Lung (tissue), 11 donors: ENCODE measurements at regions not wholly inside any gene's neighbourhood (a gene's known extent, or its start where the extent isn't known, plus 50 kb on each side); places are given as distances from the start of the nearest gene placed in this dataset.

ENCODE experiments used
- ATAC-seq: fragments of 200-7000 bp; cut with Tn5 transposase; one replicate; pipeline ENCODE4 v1.9.1; 2020; ENCODE audit warnings: moderate number of reproducible peaks; ENCODE audit not compliant: insufficient read depth, low FRiP score
- DNase-seq, 3 donors: peaks; one replicate each; pipeline ENCODE4 v3.0.0-alpha.2; 2013 to 2017
- H3K27ac ChIP-seq, 2 donors: one replicate each; pipeline ENCODE4 v1.5.1; 2013; ENCODE audit warnings: mild to moderate bottlenecking in 2 of 2, moderate library complexity in 2 of 2, control low read depth in 1 of 2, inconsistent platforms in 1 of 2, low read depth in 1 of 2, low read length in 1 of 2
- H3K27me3 ChIP-seq, 3 donors: one replicate each; pipeline ENCODE4 v1.5.1; 2013; ENCODE audit warnings: low read length in 2 of 3; ENCODE audit not compliant: control insufficient read depth in 3 of 3, insufficient read depth in 3 of 3
- H3K36me3 ChIP-seq, 4 donors: one replicate each; pipeline ENCODE4 v1.5.1; 2013; ENCODE audit warnings: low read length in 4 of 4, mild to moderate bottlenecking in 1 of 4, moderate library complexity in 1 of 4; ENCODE audit not compliant: control insufficient read depth in 4 of 4, insufficient read depth in 4 of 4
- H3K4me1 ChIP-seq, 5 donors: one replicate each; pipeline ENCODE4 v1.5.1; 2013; ENCODE audit warnings: low read length in 5 of 5, mild to moderate bottlenecking in 2 of 5, moderate library complexity in 1 of 5; ENCODE audit not compliant: control insufficient read depth in 5 of 5, insufficient read depth in 5 of 5
- H3K4me3 ChIP-seq: one replicate; pipeline ENCODE4 v1.5.1; 2013; ENCODE audit warnings: mild to moderate bottlenecking, control low read depth, moderate library complexity
- H3K9ac ChIP-seq, 2 donors: one replicate each; pipeline ENCODE4 v1.5.1; 2013; ENCODE audit warnings: low read length in 2 of 2, control low read depth in 1 of 2; ENCODE audit not compliant: insufficient read depth in 1 of 2
- H3K9me3 ChIP-seq, 4 donors: one replicate each; pipeline ENCODE4 v1.5.1; 2013; ENCODE audit warnings: low read length in 3 of 4, mild to moderate bottlenecking in 1 of 4, moderate library complexity in 1 of 4; ENCODE audit not compliant: control insufficient read depth in 4 of 4, insufficient read depth in 3 of 4
- CTCF ChIP-seq: IDR thresholded peaks from 2 replicates; pipeline ENCODE4 v1.5.1; 2012; ENCODE audit warnings: mild to moderate bottlenecking; ENCODE audit errors: control extremely low read depth, extremely low read depth
- WGBS, 2 donors: extraction: QIAGEN DNeasy Blood & Tissue Kit; methylation state at CpG; one replicate each; pipeline ENCODE4 v1.1.7; 2013; 5-methylcytosine and 5-hydroxymethylcytosine counted together
- donor health status: control.
- donor health status: control.
- donor health status: Bipolar disorder and iron deficiency.
- donor health status: healthy.
- donor health status: DM: yes; HTN: yes; CAD: no.

GRCh38 chr2:58900246-58901027 lies 659.3 kb upstream of the FANCL start:
- H3K36me3 ChIP-seq = no peaks in the 10 kb centered on the region
- 16 to 24% methylated on average over 10 of the region's 10 CpGs for WGBS, 2 donors
- H3K4me3 ChIP-seq = no peak overlapping the region
- H3K9ac ChIP-seq = no peak overlapping the region
- H3K4me1 ChIP-seq = no peaks in the 10 kb centered on the region
- ATAC-seq (no peak), DNase-seq (peak in 1 of 3 donors; percentile 17)
- H3K9me3 ChIP-seq = peaks cover 0 to 5% (median 0%) of the 10 kb centered on the region in 4 donors
- H3K27ac ChIP-seq = no peak overlapping the region
- H3K27me3 ChIP-seq = no peaks in the 10 kb centered on the region
- no peak for TF ChIP-seq CTCF

GRCh38 chr2:58899692-58900091 lies 658.6 kb upstream of the FANCL start:
- Histone ChIP-seq H3K27me3 (no peaks in the 10 kb centered on the region), H3K36me3 (no peaks in the 10 kb centered on the region), H3K4me1 (no peaks in the 10 kb centered on the region), H3K9me3 (peaks cover 0 to 5% (median 0%) of the 10 kb centered on the region in 4 donors), H3K27ac (no peak overlapping the region), H3K9ac (no peak overlapping the region), H3K4me3 (no peak overlapping the region)
- no peak for TF ChIP-seq CTCF
- 59 to 62% methylated on average over 6 of the region's 6 CpGs for WGBS, 2 donors
- DNase-seq (no peak), ATAC-seq (no peak)

- H3K9me3 ChIP-seq = peaks cover 0 to 5% (median 0%) of the 10 kb centered on the region in 4 donors
- no peak overlapping the region for H3K4me3 ChIP-seq
- DNase-seq (peak in 1 of 3 donors; percentile 14), ATAC-seq (no peak)
- H3K9ac ChIP-seq = no peak overlapping the region
- no peaks in the 10 kb centered on the region for H3K4me1 ChIP-seq
- 37 to 50% methylated on average over 3 of the region's 3 CpGs for WGBS, 2 donors
- TF ChIP-seq CTCF = no peak
- H3K27ac ChIP-seq = no peak overlapping the region
- no peaks in the 10 kb centered on the region for H3K27me3 ChIP-seq
- no peaks in the 10 kb centered on the region for H3K36me3 ChIP-seq
Measured at GRCh38 chr2:58896638-58897037, 655.5 kb upstream of the FANCL start.
